ENCODE measurements at regions not wholly inside any gene's neighbourhood (a gene's known extent, or its start where the extent isn't known, plus 50 kb on each side); places are given as distances from the start of the nearest gene placed in this dataset.

- Histone ChIP-seq H3K27ac (ENCODE audit: low read depth in 1 of 2, low read length in 2 of 2) (no peak overlapping the region), H3K9me3 (ENCODE audit: control insufficient read depth, low read length) (no peaks in the 10 kb centered on the region), H3K36me3 (ENCODE audit: control insufficient read depth in 1 of 2, insufficient read depth in 2 of 2, low read length in 1 of 2) (no peaks in the 10 kb centered on the region), H3K4me3 (ENCODE audit: low read length in 2 of 2) (no peak overlapping the region), H3K27me3 (ENCODE audit: control insufficient read depth in 1 of 2, insufficient read depth in 2 of 2, low read length in 1 of 2) (no peaks in the 10 kb centered on the region), H3K4me1 (ENCODE audit: control insufficient read depth in 1 of 2, insufficient read depth in 2 of 2, low read length in 2 of 2) (no peaks in the 10 kb centered on the region)
- DNase-seq: no peak
- ATAC-seq (ENCODE audit: low FRiP score): no peak
- intact Hi-C loops (cut with DNase I): no loop called here
- WGBS, 2 donors: 72 to 77% methylated on average over 21 of the region's 21 CpGs
Observed at GRCh38 chr7:155951554-155952158, 139.4 kb upstream of the SHH start.

- 75 to 84% methylated on average over 14 of the region's 14 CpGs for WGBS, 2 donors
- intact Hi-C loops (cut with DNase I): no loop called here
- Histone ChIP-seq H3K4me1 (ENCODE audit: control insufficient read depth in 1 of 2, insufficient read depth in 2 of 2, low read length in 2 of 2) (no peaks in the 10 kb centered on the region), H3K36me3 (ENCODE audit: control insufficient read depth in 1 of 2, insufficient read depth in 2 of 2, low read length in 1 of 2) (no peaks in the 10 kb centered on the region), H3K27me3 (ENCODE audit: control insufficient read depth in 1 of 2, insufficient read depth in 2 of 2, low read length in 1 of 2) (no peaks in the 10 kb centered on the region), H3K9me3 (ENCODE audit: control insufficient read depth, low read length) (no peaks in the 10 kb centered on the region), H3K27ac (ENCODE audit: low read depth in 1 of 2, low read length in 2 of 2) (no peak overlapping the region), H3K4me3 (ENCODE audit: low read length in 2 of 2) (no peak overlapping the region)
- no peak for ATAC-seq (ENCODE audit: low FRiP score)
- no peak for DNase-seq
Observed at GRCh38 chr7:155950898-155951553, 138.8 kb upstream of the SHH start.

GRCh38 chr7:155948845-155949244 lies 136.6 kb upstream of the SHH start:
- Histone ChIP-seq H3K9me3 (ENCODE audit: control insufficient read depth, low read length) (no peaks in the 10 kb centered on the region), H3K4me3 (ENCODE audit: low read length in 2 of 2) (no peak overlapping the region), H3K27me3 (ENCODE audit: control insufficient read depth in 1 of 2, insufficient read depth in 2 of 2, low read length in 1 of 2) (no peaks in the 10 kb centered on the region), H3K36me3 (ENCODE audit: control insufficient read depth in 1 of 2, insufficient read depth in 2 of 2, low read length in 1 of 2) (no peaks in the 10 kb centered on the region), H3K27ac (ENCODE audit: low read depth in 1 of 2, low read length in 2 of 2) (no peak overlapping the region), H3K4me1 (ENCODE audit: control insufficient read depth in 1 of 2, insufficient read depth in 2 of 2, low read length in 2 of 2) (no peaks in the 10 kb centered on the region)
- intact Hi-C loops (cut with DNase I): no loop called here
- 87 to 89% methylated on average over 10 of the region's 10 CpGs for WGBS, 2 donors
- no peak for DNase-seq
- ATAC-seq (ENCODE audit: low FRiP score): no peak

GRCh38 chr7:155948423-155948822 lies 136.2 kb upstream of the SHH start:
- 74 to 78% methylated on average over 6 of the region's 6 CpGs for WGBS, 2 donors
- Histone ChIP-seq H3K36me3 (ENCODE audit: control insufficient read depth in 1 of 2, insufficient read depth in 2 of 2, low read length in 1 of 2) (no peaks in the 10 kb centered on the region), H3K4me3 (ENCODE audit: low read length in 2 of 2) (no peak overlapping the region), H3K4me1 (ENCODE audit: control insufficient read depth in 1 of 2, insufficient read depth in 2 of 2, low read length in 2 of 2) (no peaks in the 10 kb centered on the region), H3K9me3 (ENCODE audit: control insufficient read depth, low read length) (no peaks in the 10 kb centered on the region), H3K27me3 (ENCODE audit: control insufficient read depth in 1 of 2, insufficient read depth in 2 of 2, low read length in 1 of 2) (no peaks in the 10 kb centered on the region), H3K27ac (ENCODE audit: low read depth in 1 of 2, low read length in 2 of 2) (no peak overlapping the region)
- intact Hi-C loops (cut with DNase I): no loop called here
- DNase-seq (no peak), ATAC-seq (ENCODE audit: low FRiP score) (no peak)

GRCh38 chr7:155947051-155947450 lies 134.8 kb upstream of the SHH start:
- DNase-seq (no peak), ATAC-seq (ENCODE audit: low FRiP score) (no peak)
- Histone ChIP-seq H3K27ac (ENCODE audit: low read depth in 1 of 2, low read length in 2 of 2) (no peak overlapping the region), H3K4me3 (ENCODE audit: low read length in 2 of 2) (no peak overlapping the region), H3K36me3 (ENCODE audit: control insufficient read depth in 1 of 2, insufficient read depth in 2 of 2, low read length in 1 of 2) (no peaks in the 10 kb centered on the region), H3K4me1 (ENCODE audit: control insufficient read depth in 1 of 2, insufficient read depth in 2 of 2, low read length in 2 of 2) (no peaks in the 10 kb centered on the region), H3K27me3 (ENCODE audit: control insufficient read depth in 1 of 2, insufficient read depth in 2 of 2, low read length in 1 of 2) (no peaks in the 10 kb centered on the region), H3K9me3 (ENCODE audit: control insufficient read depth, low read length) (no peaks in the 10 kb centered on the region)
- intact Hi-C loops (cut with DNase I): no loop called here
- 83 to 84% methylated on average over 6 of the region's 6 CpGs for WGBS, 2 donors

- no peaks in the 10 kb centered on the region for H3K36me3 ChIP-seq (ENCODE audit: control insufficient read depth in 1 of 2, insufficient read depth in 2 of 2, low read length in 1 of 2)
- H3K27ac ChIP-seq (ENCODE audit: low read depth in 1 of 2, low read length in 2 of 2): no peak overlapping the region
- no peaks in the 10 kb centered on the region for H3K9me3 ChIP-seq (ENCODE audit: control insufficient read depth, low read length)
- no peaks in the 10 kb centered on the region for H3K4me1 ChIP-seq (ENCODE audit: control insufficient read depth in 1 of 2, insufficient read depth in 2 of 2, low read length in 2 of 2)
- intact Hi-C loops (cut with DNase I): no loop called here
- no peak for ATAC-seq (ENCODE audit: low FRiP score)
- no peak overlapping the region for H3K4me3 ChIP-seq (ENCODE audit: low read length in 2 of 2)
- no peaks in the 10 kb centered on the region for H3K27me3 ChIP-seq (ENCODE audit: control insufficient read depth in 1 of 2, insufficient read depth in 2 of 2, low read length in 1 of 2)
- no peak for DNase-seq
- WGBS, 2 donors: 94% methylated on average over 32 of the region's 32 CpGs
Observed at GRCh38 chr7:155945670-155946325, 133.5 kb upstream of the SHH start.

- 86 to 87% methylated on average over 6 of the region's 6 CpGs for WGBS, 2 donors
- ATAC-seq (ENCODE audit: low FRiP score): no peak
- Histone ChIP-seq H3K27me3 (ENCODE audit: control insufficient read depth in 1 of 2, insufficient read depth in 2 of 2, low read length in 1 of 2) (no peaks in the 10 kb centered on the region), H3K4me1 (ENCODE audit: control insufficient read depth in 1 of 2, insufficient read depth in 2 of 2, low read length in 2 of 2) (no peaks in the 10 kb centered on the region), H3K27ac (ENCODE audit: low read depth in 1 of 2, low read length in 2 of 2) (no peak overlapping the region), H3K9me3 (ENCODE audit: control insufficient read depth, low read length) (no peaks in the 10 kb centered on the region), H3K36me3 (ENCODE audit: control insufficient read depth in 1 of 2, insufficient read depth in 2 of 2, low read length in 1 of 2) (no peaks in the 10 kb centered on the region), H3K4me3 (ENCODE audit: low read length in 2 of 2) (no peak overlapping the region)
- DNase-seq: no peak
- intact Hi-C loops (cut with DNase I): no loop called here
Observed at GRCh38 chr7:155944901-155945300, 132.6 kb upstream of the SHH start.

GRCh38 chr7:155943251-155943899 lies 131.1 kb upstream of the SHH start:
- 59 to 60% methylated on average over 6 of the region's 6 CpGs for WGBS, 2 donors
- H3K9me3 ChIP-seq (ENCODE audit: control insufficient read depth, low read length): peaks cover 1% of the 10 kb centered on the region
- H3K27me3 ChIP-seq (ENCODE audit: control insufficient read depth in 1 of 2, insufficient read depth in 2 of 2, low read length in 1 of 2): no peaks in the 10 kb centered on the region
- no peaks in the 10 kb centered on the region for H3K36me3 ChIP-seq (ENCODE audit: control insufficient read depth in 1 of 2, insufficient read depth in 2 of 2, low read length in 1 of 2)
- ATAC-seq (ENCODE audit: low FRiP score): no peak
- H3K27ac ChIP-seq (ENCODE audit: low read depth in 1 of 2, low read length in 2 of 2): no peak overlapping the region
- DNase-seq: no peak
- no peak overlapping the region for H3K4me3 ChIP-seq (ENCODE audit: low read length in 2 of 2)
- H3K4me1 ChIP-seq (ENCODE audit: control insufficient read depth in 1 of 2, insufficient read depth in 2 of 2, low read length in 2 of 2): no peaks in the 10 kb centered on the region
- intact Hi-C loops (cut with DNase I): no loop called here
